ENCODE measurements at regions not wholly inside any gene's neighbourhood (a gene's known extent, or its start where the extent isn't known, plus 50 kb on each side); places are given as distances from the start of the nearest gene placed in this dataset.
"Not testable (repeated sequence)": the region's sequence is repeated elsewhere in the genome, so short reads cannot be mapped to it uniquely, and the experiment has no call there.

DNA sequence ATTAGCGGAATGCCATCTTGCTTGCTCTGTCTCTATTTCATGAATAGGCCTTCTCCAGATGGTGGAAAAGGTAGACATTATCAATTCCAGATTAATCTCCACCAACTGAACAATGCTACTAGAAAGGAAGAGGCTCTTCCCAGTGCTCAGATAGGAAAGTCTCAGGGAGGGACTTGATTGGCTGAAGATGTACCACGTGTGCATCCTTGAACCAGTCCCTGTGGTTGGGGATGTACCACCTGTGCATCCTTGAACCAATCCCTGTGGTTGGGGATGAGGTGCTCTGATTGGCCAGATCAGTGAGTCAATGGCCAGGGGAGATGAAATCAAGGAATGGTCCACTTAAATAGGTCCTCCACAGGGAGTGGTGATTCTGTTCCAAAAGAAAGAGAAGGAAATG lies 246.2 kb downstream of the NPIPA7 start:
- H3K36me3 Mint-ChIP-seq (ENCODE audit: low read depth); H3K27me3 Mint-ChIP-seq (ENCODE audit: low read depth); H3K4me1 Mint-ChIP-seq (ENCODE audit: low read depth); H3K27ac Mint-ChIP-seq; H3K9me3 Mint-ChIP-seq; H3K4me3 Mint-ChIP-seq: not testable (repeated sequence)

DNA sequence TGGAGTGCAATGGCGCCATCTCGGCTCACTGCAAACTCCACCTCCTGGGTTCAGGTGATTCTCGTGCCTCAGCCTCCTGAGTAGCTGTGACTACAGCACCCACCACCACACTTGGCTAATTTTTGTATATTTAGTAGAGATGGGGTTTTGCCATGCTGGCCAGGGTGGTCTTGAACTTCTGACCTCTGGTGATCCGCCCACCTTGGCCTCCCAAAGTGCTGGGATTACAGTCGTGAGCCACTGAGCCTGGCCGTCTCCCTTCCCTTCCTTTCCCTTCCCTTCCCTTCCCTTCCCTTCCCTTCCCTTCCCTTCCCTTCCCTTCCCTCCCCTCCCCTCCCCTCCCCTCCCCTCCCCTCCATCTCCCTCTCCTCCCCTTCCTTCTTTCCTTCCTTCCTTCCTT lies 248.9 kb downstream of the NPIPA7 start:
- not testable (repeated sequence) for H3K27ac Mint-ChIP-seq

GRCh38 chr16:16638231-16638630 lies 259.3 kb downstream of the NPIPA7 start:
- not testable (repeated sequence) for H3K9me3 Mint-ChIP-seq; H3K36me3 Mint-ChIP-seq (ENCODE audit: low read depth); H3K4me1 Mint-ChIP-seq (ENCODE audit: low read depth); H3K27ac Mint-ChIP-seq; H3K4me3 Mint-ChIP-seq; H3K27me3 Mint-ChIP-seq (ENCODE audit: low read depth)

More for the DNA sequence above, 248.9 kb downstream of the NPIPA7 start:
- H3K4me1 Mint-ChIP-seq (ENCODE audit: low read depth); H3K36me3 Mint-ChIP-seq (ENCODE audit: low read depth); H3K9me3 Mint-ChIP-seq; H3K27me3 Mint-ChIP-seq (ENCODE audit: low read depth); H3K4me3 Mint-ChIP-seq: not testable (repeated sequence)

DNA sequence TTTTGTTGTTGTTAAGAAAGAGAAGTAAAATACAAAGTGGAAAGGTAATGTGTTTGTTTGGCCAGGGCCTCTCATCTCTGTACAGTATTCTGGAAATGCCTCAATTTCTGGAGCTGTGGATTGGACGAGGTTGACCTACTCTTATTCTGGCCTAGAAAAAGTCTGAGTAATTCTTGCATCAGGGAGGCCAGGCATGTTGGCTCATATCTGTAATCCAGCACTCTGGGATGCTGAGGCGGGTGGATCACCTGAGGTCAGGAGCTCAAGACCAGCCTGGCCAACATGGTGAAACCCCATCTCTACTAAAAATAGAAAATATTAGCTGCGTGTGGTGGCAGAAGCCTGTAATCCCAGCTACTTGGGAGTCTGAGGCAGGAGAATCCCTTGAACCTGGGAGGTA lies 259.8 kb downstream of the NPIPA7 start:
- H3K9me3 Mint-ChIP-seq; H3K27ac Mint-ChIP-seq; H3K36me3 Mint-ChIP-seq (ENCODE audit: low read depth); H3K4me1 Mint-ChIP-seq (ENCODE audit: low read depth); H3K27me3 Mint-ChIP-seq (ENCODE audit: low read depth); H3K4me3 Mint-ChIP-seq: not testable (repeated sequence)

DNA sequence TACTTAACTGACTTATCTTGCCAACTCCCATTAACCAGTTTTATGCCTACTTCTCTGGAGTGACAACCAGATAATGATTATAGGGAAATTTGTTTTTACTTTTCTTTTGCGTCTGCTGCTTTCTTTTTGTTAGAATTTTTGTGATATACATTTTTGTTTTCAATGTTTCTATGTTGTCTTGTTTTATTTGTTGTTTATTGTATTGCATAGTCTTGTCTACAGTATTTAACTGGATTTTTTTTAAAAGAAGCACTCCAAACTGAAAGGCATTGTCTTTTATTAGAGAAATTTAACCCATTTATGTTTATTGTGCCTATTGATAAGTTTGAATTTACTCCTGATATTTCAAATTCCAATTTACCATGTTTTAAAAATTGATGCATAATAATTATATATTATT lies 264.9 kb downstream of the NPIPA7 start:
- not testable (repeated sequence) for H3K4me1 Mint-ChIP-seq (ENCODE audit: low read depth); H3K9me3 Mint-ChIP-seq; H3K4me3 Mint-ChIP-seq; H3K27me3 Mint-ChIP-seq (ENCODE audit: low read depth); H3K27ac Mint-ChIP-seq; H3K36me3 Mint-ChIP-seq (ENCODE audit: low read depth)

DNA sequence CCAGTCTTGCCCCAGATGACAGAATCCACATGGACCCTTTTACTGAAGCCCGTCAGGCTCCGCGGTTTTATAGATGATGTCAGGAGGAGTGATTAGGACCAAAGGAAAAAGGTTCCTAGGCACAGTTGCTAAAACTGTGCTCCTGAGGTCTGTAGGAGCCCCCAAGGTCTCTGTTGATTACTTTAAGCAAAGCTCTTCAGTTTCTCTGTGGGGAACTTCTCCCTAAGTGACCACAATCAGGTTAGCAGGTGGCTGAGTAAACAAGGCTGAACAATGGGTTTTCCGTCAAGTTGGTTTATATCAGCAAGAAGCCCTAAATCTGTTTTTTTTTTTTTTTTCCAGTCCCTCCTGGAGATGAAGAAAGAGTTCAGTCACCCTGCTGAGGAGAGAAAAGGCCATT lies 269.1 kb downstream of the NPIPA7 start:
- not testable (repeated sequence) for H3K27ac Mint-ChIP-seq; H3K9me3 Mint-ChIP-seq; H3K27me3 Mint-ChIP-seq (ENCODE audit: low read depth); H3K36me3 Mint-ChIP-seq (ENCODE audit: low read depth); H3K4me1 Mint-ChIP-seq (ENCODE audit: low read depth); H3K4me3 Mint-ChIP-seq

DNA sequence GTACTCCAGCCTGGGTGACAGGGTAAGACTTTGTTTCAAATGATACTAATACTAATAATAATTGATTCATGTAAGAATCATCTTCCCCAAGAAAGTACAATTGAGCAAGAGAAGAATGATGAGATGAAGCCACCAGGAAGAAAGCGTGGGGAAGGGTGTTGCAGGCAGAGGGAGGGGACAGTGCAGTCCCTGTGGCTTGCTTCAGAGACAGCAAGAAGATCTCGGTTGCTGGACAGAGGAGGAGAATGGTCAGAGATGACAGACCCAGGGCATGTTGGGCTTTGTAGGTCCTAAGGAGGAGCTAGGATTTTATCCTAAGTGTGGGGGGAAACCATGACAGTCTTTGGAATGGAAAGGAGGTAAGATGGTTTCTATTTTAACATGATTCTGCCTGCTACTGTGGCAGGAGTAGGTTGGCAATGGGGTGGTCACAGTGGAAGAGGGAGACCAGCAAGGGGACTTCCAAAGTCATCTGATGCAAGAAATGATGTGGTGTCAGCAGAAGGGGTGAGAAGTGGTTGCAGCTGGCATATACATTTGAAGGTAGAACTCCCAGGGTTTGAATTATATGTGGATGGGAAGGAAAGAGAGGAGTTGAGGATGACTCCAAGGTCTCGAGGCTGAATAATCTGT lies 293.4 kb downstream of the NPIPA7 start:
- not testable (repeated sequence) for H3K9me3 Mint-ChIP-seq; H3K27ac Mint-ChIP-seq; H3K4me3 Mint-ChIP-seq; H3K4me1 Mint-ChIP-seq (ENCODE audit: low read depth); H3K36me3 Mint-ChIP-seq (ENCODE audit: low read depth); H3K27me3 Mint-ChIP-seq (ENCODE audit: low read depth)

DNA sequence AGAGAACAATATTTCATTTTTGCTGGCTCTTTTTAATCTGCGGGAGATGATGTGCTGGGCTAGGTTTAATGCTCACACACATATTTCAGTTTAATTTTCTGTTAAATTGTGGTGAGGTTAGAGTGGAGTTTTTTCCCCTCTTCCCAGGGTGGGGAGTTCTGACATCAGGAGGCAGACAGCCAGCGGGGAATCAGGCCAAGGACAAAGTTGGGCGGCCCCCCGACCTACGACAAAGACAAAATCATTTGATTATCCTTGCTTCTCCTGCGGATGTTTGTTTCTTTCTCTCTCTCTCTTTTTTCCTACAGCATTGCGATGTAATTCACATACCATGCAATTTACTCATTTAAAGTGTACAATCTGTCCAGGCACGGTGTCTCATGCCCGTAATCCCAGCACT lies 295.9 kb downstream of the NPIPA7 start:
- not testable (repeated sequence) for H3K27ac Mint-ChIP-seq; H3K36me3 Mint-ChIP-seq (ENCODE audit: low read depth); H3K4me3 Mint-ChIP-seq; H3K9me3 Mint-ChIP-seq; H3K4me1 Mint-ChIP-seq (ENCODE audit: low read depth); H3K27me3 Mint-ChIP-seq (ENCODE audit: low read depth)

GRCh38 chr16:16721849-16722248 lies 342.9 kb downstream of the NPIPA7 start:
- not testable (repeated sequence) for H3K27ac Mint-ChIP-seq

GRCh38 chr16:16722666-16723065 lies 343.7 kb downstream of the NPIPA7 start:
- H3K36me3 Mint-ChIP-seq (ENCODE audit: low read depth); H3K9me3 Mint-ChIP-seq; H3K4me1 Mint-ChIP-seq (ENCODE audit: low read depth); H3K27ac Mint-ChIP-seq; H3K27me3 Mint-ChIP-seq (ENCODE audit: low read depth); H3K4me3 Mint-ChIP-seq: not testable (repeated sequence)

More at GRCh38 chr16:16721849-16722248, 342.9 kb downstream of the NPIPA7 start:
- H3K36me3 Mint-ChIP-seq (ENCODE audit: low read depth); H3K9me3 Mint-ChIP-seq; H3K27me3 Mint-ChIP-seq (ENCODE audit: low read depth); H3K4me1 Mint-ChIP-seq (ENCODE audit: low read depth); H3K4me3 Mint-ChIP-seq: not testable (repeated sequence)

GRCh38 chr16:16723819-16724519 lies 345.0 kb downstream of the NPIPA7 start:
- H3K4me1 Mint-ChIP-seq (ENCODE audit: low read depth); H3K36me3 Mint-ChIP-seq (ENCODE audit: low read depth): not testable (repeated sequence)

GRCh38 chr16:16727048-16727447 lies 348.1 kb downstream of the NPIPA7 start:
- H3K9me3 Mint-ChIP-seq; H3K36me3 Mint-ChIP-seq (ENCODE audit: low read depth); H3K27ac Mint-ChIP-seq; H3K4me1 Mint-ChIP-seq (ENCODE audit: low read depth); H3K27me3 Mint-ChIP-seq (ENCODE audit: low read depth); H3K4me3 Mint-ChIP-seq: not testable (repeated sequence)

More at GRCh38 chr16:16723819-16724519, 345.0 kb downstream of the NPIPA7 start:
- not testable (repeated sequence) for H3K27ac Mint-ChIP-seq; H3K4me3 Mint-ChIP-seq; H3K9me3 Mint-ChIP-seq; H3K27me3 Mint-ChIP-seq (ENCODE audit: low read depth)

- not testable (repeated sequence) for H3K4me3 Mint-ChIP-seq; H3K27me3 Mint-ChIP-seq (ENCODE audit: low read depth)
These were observed 363.6 kb downstream of the NPIPA7 start for GRCh38 chr16:16742573-16742972.

DNA sequence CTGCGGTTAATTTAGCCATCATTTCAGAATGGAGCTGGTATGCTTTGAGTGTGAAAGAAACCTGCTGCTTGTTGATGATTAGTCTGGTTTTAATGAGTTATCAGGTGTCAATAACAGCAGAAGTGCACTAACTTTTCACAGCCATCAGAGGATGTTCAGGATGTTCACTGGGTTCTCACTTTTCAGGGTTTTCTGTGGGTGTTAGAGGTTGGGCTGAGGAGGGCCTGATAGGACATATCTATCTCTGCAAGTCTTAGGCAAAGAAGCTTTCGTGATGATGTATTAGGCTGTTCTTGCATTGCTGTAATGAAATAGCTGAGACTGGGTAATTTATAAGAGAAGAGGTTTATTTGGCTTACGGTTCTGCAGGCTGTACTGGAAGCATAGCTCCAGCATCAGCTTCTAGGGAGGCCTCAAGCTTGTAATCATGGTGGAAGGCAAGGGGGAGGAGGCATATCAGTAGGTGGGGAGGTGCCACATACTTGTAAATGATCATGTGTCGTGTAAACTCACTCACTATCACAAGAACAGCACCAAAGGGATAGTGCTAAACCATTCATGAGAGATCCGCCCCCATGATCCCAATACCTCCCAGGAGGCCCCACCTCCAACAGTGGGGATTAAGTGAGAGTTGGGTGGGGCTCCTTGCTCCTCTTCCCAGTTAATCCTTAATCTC lies 376.2 kb downstream of the NPIPA7 start:
- H3K9me3 Mint-ChIP-seq; H3K4me1 Mint-ChIP-seq (ENCODE audit: low read depth); H3K36me3 Mint-ChIP-seq (ENCODE audit: low read depth); H3K27me3 Mint-ChIP-seq (ENCODE audit: low read depth); H3K4me3 Mint-ChIP-seq; H3K27ac Mint-ChIP-seq: not testable (repeated sequence)

More at GRCh38 chr16:16742573-16742972, 363.6 kb downstream of the NPIPA7 start:
- not testable (repeated sequence) for H3K9me3 Mint-ChIP-seq; H3K36me3 Mint-ChIP-seq (ENCODE audit: low read depth); H3K27ac Mint-ChIP-seq; H3K4me1 Mint-ChIP-seq (ENCODE audit: low read depth)

DNA sequence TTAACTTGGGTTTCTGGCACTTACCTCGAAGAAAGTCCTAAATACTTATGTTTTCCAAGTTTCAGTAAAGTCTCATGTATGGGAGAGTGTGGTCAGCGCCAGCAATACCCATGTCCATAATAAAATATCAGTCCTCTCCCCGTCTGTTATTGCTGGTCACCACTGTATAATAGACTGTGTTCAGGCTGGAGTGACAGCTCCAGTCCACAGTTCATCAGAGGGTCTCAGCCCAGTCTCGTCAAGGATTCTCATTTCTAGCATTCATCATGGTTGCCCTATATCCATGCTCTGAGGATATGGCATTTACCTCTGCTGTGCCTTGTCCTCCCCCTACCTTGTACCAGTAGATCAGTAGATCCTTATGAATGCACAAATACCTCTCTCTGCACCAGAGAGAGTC lies 384.5 kb downstream of the NPIPA7 start:
- Mint-ChIP-seq H3K9me3 (no peaks in the 10 kb centered on the region), H3K4me3 (no peak overlapping the region), H3K4me1 (ENCODE audit: low read depth) (no peaks in the 10 kb centered on the region), H3K36me3 (ENCODE audit: low read depth) (no peaks in the 10 kb centered on the region), H3K27me3 (ENCODE audit: low read depth) (peaks cover 4% of the 10 kb centered on the region), H3K27ac (no peak overlapping the region)

All from T-helper 1 cell treated with Interleukin-12 subunit alpha and Interleukin-12 subunit beta and Interleukin-4 antibody, amounts not matched to agents 30 μg/mL and 1 μg/mL, for 36 hours (primary cell).